BLaER1 treated with 17β-estradiol and CSF1 and Interleukin-3, amounts not matched to agents 10 nM and 100 nM (cell line): ENCODE measurements at regions not wholly inside any gene's neighbourhood (a gene's known extent, or its start where the extent isn't known, plus 50 kb on each side); places are given as distances from the start of the nearest gene placed in this dataset.
"Not testable (repeated sequence)": the region's sequence is repeated elsewhere in the genome, so short reads cannot be mapped to it uniquely, and the experiment has no call there.

Experiments used
- H3K27ac ChIP-seq, 11 experiments: shearing (Covaris generic); formaldehyde crosslinking; 2 replicates each; pipeline ENCODE4 v1.8.1; 2022
- H3K27me3 ChIP-seq, 11 experiments: shearing (Covaris generic); formaldehyde crosslinking; 2 replicates each; pipeline ENCODE4 v1.8.1; 2022
- H3K36me3 ChIP-seq, 11 experiments: shearing (Covaris generic); formaldehyde crosslinking; 2 replicates each; pipeline ENCODE4 v1.8.1; 2022
- H3K4me1 ChIP-seq, 10 experiments: shearing (Covaris generic); formaldehyde crosslinking; 2 replicates each; pipeline ENCODE4 v1.8.1; 2022
- H3K4me2 ChIP-seq, 11 experiments: shearing (Covaris generic); formaldehyde crosslinking; 2 replicates each; pipeline ENCODE4 v1.8.1; 2022
- H3K4me3 ChIP-seq, 10 experiments: shearing (Covaris generic); formaldehyde crosslinking; 2 replicates each; pipeline ENCODE4 v1.8.1; 2022
- H3K9ac ChIP-seq, 11 experiments: shearing (Covaris generic); formaldehyde crosslinking; 2 replicates each; pipeline ENCODE4 v1.8.1; 2022
- H3K9me3 ChIP-seq, 11 experiments: shearing (Covaris generic); formaldehyde crosslinking; replicated peaks in 1 of 11; 2 replicates each; pipeline ENCODE4 v1.8.1; 2022
- H4K20me1 ChIP-seq, 11 experiments: shearing (Covaris generic); formaldehyde crosslinking; 2 replicates each; pipeline ENCODE4 v1.8.1; 2022
- Cebpa-rat ChIP-seq, 11 experiments: shearing (Covaris generic); IDR thresholded peaks; 2 replicates each; pipeline ENCODE4 v1.8.1; 2022

DNA sequence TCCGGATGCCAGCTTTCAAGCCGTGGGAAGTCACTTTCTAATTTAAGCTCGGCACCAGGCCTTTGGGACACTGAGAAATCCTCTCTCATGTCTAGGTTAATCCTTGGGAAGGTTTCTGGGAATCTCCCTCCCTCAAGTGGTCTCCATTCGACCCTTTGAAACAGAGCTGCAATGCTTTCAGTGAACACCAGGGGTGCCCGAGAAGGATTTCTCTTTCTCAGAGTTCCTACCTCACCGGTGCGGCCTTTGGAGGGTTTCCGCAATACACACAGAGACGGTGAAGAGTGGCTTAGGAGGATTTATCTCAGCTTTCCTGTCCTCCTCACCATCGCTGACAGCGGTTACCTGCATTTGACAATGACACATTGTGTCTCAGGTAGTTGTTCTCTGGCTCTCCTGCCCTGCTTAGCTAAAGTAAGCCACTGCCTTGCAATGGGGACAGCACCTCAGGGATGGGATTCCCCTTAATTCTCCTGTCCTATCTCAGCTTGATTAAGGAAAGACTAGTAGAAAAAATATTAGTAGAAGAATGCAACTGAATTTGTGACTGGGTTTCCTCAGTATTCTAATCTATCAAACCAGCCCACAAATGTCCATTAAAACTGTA, 180.6 kb downstream of the GABRG2 start:
- no peak overlapping the region for H3K9ac ChIP-seq

DNA sequence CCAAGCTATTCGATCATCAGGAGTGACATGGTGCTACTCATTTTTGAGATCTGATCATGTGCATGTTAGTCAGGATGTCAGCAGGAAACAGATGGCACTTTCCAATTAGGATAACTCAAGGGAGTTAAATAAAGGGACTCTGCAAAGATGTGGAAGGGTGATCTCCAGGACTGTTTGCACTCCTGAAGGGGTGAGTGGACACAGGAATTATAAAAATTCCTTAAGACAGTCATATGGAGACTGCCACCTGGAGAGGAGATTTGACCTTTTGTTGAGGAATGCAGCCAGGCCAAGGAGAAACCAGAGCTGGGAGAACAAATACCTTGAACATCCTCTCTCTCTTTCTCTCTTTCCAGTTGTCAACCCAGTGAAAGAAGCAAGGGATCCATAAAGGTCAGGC, 189.1 kb downstream of the GABRG2 start:
- Histone ChIP-seq H3K9me3 (no peaks in the 10 kb centered on the region), H3K27me3 (no peaks in the 10 kb centered on the region), H3K4me1 (no peaks in the 10 kb centered on the region), H4K20me1 (no peaks in the 10 kb centered on the region), H3K4me3 (no peak overlapping the region), H3K9ac (no peak overlapping the region), H3K4me2 (no peak overlapping the region), H3K36me3 (no peaks in the 10 kb centered on the region), H3K27ac (no peak overlapping the region)
- no peak for TF ChIP-seq Cebpa-rat (IDR thresholded peaks at IDR 0.05)

More for the DNA sequence above, 180.6 kb downstream of the GABRG2 start:
- Histone ChIP-seq H3K4me1 (no peaks in the 10 kb centered on the region), H3K27ac (no peak overlapping the region), H3K9me3 (no peaks in the 10 kb centered on the region), H4K20me1 (no peaks in the 10 kb centered on the region), H3K27me3 (no peaks in the 10 kb centered on the region), H3K4me3 (no peak overlapping the region), H3K4me2 (no peak overlapping the region), H3K36me3 (no peaks in the 10 kb centered on the region)
- TF ChIP-seq Cebpa-rat (IDR thresholded peaks at IDR 0.05), result no peak

DNA sequence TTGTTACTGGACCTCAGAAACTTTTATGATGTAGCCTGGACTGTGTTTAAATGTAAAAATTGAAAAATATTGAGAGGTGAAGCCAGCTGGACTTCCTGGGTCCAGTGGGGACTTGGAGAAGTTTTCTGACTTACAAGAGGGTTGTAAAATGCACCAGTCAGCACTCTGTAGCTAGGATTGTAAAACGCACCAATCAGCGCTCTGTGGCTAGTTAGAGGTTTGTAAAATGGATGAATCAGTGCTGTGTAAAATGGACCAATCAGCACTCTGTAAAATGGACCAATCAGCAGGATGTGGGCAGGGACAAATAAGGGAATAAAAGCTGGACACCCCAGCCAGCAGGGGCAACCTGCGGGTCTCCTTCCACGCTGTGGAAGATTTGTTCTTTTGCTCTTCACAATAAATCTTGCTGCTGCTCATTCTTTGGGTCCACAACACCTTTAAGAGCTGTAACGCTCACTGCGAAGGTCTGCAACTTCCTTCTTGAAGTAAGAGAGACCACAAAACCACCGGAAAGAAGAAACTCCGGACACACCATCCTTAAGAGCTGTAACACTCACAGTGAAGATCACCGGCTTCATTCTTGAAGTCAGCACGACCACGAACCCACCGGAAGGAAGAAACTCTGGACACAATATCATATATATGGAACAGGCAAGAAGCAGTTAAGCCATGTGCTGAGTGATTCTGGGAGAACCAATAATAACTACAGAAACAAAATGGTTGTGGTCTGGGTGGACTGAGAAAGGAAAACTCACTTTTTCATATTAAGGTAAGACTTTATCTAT, 201.3 kb downstream of the GABRG2 start:
- no peak for TF ChIP-seq Cebpa-rat (IDR thresholded peaks at IDR 0.05)
- Histone ChIP-seq H3K27ac (peak overlapping the region in 3 of 11 experiments; percentile 8 to 54 (median 39); a peak in 3 of 22 replicates), H3K4me3 (peak overlapping the region in 7 of 10 experiments; percentile 2 to 31 (median 11); a peak in 8 of 20 replicates)

DNA sequence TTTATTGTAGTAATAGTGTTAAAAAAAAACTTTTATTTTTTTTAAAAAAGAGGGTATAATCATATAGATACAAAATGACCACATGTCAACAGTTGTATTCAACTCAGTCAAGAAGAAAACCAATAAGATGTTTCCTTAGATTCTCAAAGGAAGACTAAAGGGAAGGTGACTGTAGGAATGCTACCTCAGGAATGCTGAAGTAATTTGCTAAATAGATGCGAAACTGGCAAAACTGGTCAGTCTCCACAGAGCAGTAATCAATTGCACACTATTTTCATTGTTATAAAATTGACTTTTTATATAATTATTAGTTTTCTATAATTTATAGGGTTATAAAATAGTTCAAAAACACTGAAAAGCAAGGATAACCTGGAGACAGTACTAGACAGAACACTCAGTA, 204.8 kb downstream of the GABRG2 start:
- TF ChIP-seq Cebpa-rat (IDR thresholded peaks at IDR 0.05), result no peak
- Histone ChIP-seq H3K4me2 (no peak overlapping the region), H3K9ac (no peak overlapping the region), H4K20me1 (no peaks in the 10 kb centered on the region), H3K36me3 (no peaks in the 10 kb centered on the region; a peak in 1 of 22 replicates), H3K4me1 (peaks cover 16 to 24% (median 19%) of the 10 kb centered on the region in 10 experiments), H3K9me3 (peaks cover 18 to 56% (median 40%) of the 10 kb centered on the region in 11 experiments), H3K27ac (no peak overlapping the region), H3K4me3 (no peak overlapping the region), H3K27me3 (no peaks in the 10 kb centered on the region)

More for the DNA sequence above, 201.3 kb downstream of the GABRG2 start:
- Histone ChIP-seq H3K9ac (no peak overlapping the region), H3K4me1 (peaks cover 16 to 24% (median 18%) of the 10 kb centered on the region in 10 experiments), H3K9me3 (peaks cover 18 to 56% (median 39%) of the 10 kb centered on the region in 11 experiments), H4K20me1 (no peaks in the 10 kb centered on the region), H3K4me2 (peak overlapping the region; percentile 66 to 79 (median 71)), H3K36me3 (no peaks in the 10 kb centered on the region; a peak in 1 of 22 replicates), H3K27me3 (no peaks in the 10 kb centered on the region)

DNA sequence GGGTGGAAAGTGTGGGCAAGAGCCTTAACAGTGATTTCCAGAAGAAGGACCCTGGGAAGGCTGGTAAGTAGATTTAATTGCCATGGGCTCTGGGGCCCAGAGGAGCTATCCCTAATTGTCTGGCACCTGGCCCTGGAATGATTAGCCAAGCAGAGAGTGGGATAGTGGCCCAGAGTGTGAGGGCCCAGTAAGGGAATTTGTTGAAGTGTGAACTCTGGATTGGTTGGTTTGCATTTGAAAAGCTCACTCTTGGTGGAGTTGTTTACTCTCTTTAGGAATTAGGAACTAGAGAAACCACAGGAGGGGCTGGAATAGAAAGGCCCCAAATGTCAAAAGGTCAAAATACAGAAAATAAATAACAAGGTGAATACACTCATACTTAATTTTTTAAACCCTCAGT, 207.1 kb downstream of the GABRG2 start:
- Histone ChIP-seq H3K9me3 (peaks cover 18 to 42% (median 36%) of the 10 kb centered on the region in 11 experiments), H3K27me3 (no peaks in the 10 kb centered on the region), H3K9ac (no peak overlapping the region), H3K4me2 (no peak overlapping the region), H3K36me3 (no peaks in the 10 kb centered on the region; a peak in 1 of 22 replicates), H3K4me3 (no peak overlapping the region), H4K20me1 (no peaks in the 10 kb centered on the region), H3K4me1 (peaks cover 7 to 12% (median 8%) of the 10 kb centered on the region in 10 experiments), H3K27ac (no peak overlapping the region)
- no peak for TF ChIP-seq Cebpa-rat (IDR thresholded peaks at IDR 0.05)

DNA sequence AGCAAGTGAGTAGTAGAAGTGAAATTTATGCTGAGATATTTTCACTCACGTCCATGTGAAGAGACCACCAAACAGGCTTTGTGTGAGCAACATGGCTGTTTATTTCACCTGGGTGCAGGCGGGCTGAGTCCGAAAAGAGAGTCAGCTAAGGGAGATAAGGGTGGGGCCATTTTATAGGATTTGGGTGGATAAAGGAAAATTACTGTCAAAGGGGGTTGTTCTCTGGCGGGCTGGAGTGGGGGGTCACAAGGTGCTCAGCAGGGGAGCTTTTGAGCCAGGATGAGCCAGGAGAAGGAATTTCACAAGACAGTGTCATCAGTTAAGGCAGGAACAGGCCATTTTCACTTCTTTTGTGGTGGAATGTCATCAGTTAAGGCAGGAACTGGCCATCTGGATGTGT, 207.8 kb downstream of the GABRG2 start:
- H3K27ac ChIP-seq, H4K20me1 ChIP-seq, H3K4me1 ChIP-seq, H3K9ac ChIP-seq, H3K36me3 ChIP-seq, H3K27me3 ChIP-seq, H3K4me3 ChIP-seq, H3K4me2 ChIP-seq: not testable (repeated sequence)
- peaks cover 18 to 37% (median 31%) of the 10 kb centered on the region in 11 experiments for H3K9me3 ChIP-seq

DNA sequence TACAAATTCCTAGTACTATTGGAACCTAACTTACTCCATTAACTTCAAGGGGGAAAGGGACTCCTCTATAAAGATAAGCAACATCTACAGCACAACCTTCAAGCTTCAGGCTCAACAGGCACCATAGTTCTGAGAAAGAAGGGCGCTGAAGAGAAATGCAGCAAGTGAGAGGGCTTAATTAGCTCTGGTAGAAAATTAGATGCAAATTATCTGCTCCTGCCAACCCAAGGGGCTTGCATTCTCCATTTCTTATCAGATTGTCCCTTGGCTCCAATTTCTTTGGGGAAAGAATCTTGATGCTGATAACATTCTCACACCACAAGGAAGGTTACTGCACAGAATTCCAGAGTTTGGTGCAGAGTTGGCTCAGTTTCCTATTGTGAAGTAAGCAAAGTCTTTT, 214.6 kb downstream of the GABRG2 start:
- H3K9me3 ChIP-seq, result no peaks in the 10 kb centered on the region
- H3K4me2 ChIP-seq, result no peak overlapping the region
- no peaks in the 10 kb centered on the region for H3K4me1 ChIP-seq
- H3K27me3 ChIP-seq, result no peaks in the 10 kb centered on the region
- TF ChIP-seq Cebpa-rat (IDR thresholded peaks at IDR 0.05), result no peak
- no peak overlapping the region for H3K4me3 ChIP-seq
- no peaks in the 10 kb centered on the region for H3K36me3 ChIP-seq
- no peaks in the 10 kb centered on the region for H4K20me1 ChIP-seq
- no peak overlapping the region for H3K9ac ChIP-seq
- no peak overlapping the region for H3K27ac ChIP-seq

DNA sequence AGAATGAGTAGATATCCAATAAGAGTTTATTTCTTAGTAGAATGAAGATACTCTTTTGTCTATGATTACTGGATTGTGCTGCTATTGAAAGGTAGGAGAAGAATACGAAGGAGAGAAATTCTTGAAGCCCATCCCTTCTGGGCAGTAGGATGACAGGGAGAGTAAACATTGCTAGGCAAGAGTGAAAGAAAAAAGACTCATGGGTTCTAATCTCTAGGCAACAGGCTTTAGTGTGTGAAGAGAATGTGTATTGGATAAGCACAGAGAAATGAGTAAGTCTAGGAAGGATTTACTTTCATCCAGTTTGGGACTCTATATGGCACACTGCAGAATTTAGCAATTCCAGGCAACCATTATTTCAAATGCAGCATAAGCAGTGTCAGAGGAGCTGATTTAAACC, 216.0 kb downstream of the GABRG2 start:
- Histone ChIP-seq H3K4me3 (no peak overlapping the region), H3K4me1 (no peaks in the 10 kb centered on the region), H3K9me3 (no peaks in the 10 kb centered on the region), H3K27ac (no peak overlapping the region), H4K20me1 (no peaks in the 10 kb centered on the region), H3K27me3 (no peaks in the 10 kb centered on the region), H3K36me3 (no peaks in the 10 kb centered on the region), H3K9ac (no peak overlapping the region), H3K4me2 (no peak overlapping the region)
- TF ChIP-seq Cebpa-rat (IDR thresholded peaks at IDR 0.05), result no peak

DNA sequence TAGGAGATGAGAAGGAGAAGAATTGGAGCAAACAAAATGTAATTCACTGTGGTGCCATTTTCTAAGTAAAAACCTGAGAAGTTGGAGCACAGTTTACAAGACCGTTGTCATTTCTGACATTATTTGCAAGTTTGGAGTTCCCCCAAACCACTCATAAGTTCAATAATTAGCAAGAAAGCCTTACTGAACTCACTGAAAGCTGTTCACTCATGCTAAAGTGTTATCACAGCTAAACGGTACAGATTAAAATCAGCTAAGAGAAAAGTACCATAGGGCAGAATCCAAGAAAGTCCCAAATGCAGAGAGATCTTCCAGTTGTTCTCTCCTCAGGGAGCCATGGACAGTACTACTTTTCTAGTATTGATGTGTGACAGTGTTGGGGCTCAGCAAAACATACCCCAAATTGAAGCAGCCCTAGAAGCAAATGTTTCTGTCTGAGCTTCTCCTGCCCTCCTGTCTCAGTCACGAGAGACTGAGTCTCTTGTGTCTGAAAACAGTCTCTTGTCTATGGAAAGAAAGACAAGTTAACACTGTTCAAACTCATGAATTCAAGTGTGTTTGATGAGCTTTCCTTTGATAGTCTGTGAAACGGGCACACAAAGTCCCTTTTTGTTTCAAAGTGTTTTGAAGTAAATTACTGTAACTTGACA, 221.2 kb downstream of the GABRG2 start:
- Histone ChIP-seq H3K9ac (no peak overlapping the region), H3K4me1 (no peaks in the 10 kb centered on the region), H4K20me1 (no peaks in the 10 kb centered on the region), H3K27ac (no peak overlapping the region), H3K4me3 (no peak overlapping the region), H3K27me3 (no peaks in the 10 kb centered on the region), H3K36me3 (no peaks in the 10 kb centered on the region), H3K4me2 (no peak overlapping the region), H3K9me3 (no peaks in the 10 kb centered on the region)
- TF ChIP-seq Cebpa-rat (IDR thresholded peaks at IDR 0.05), result no peak
